GM12878 (cell line): ENCODE measurements at regions not wholly inside any gene's neighbourhood (a gene's known extent, or its start where the extent isn't known, plus 50 kb on each side); places are given as distances from the start of the nearest gene placed in this dataset.

Experiments
- FOXK2 ChIP-seq: fragments of 450-650 bp; IDR thresholded peaks from 2 replicates; pipeline ENCODE4 v1.6.1; 2017; ENCODE audit warnings: mild to moderate bottlenecking, moderate library complexity
- HDAC6 ChIP-seq: fragments of 200-600 bp; sonication (generic); IDR thresholded peaks from one replicate; pipeline ENCODE4 v1.8.0; 2017; ENCODE audit warnings: antibody characterized with exemption; ENCODE audit not compliant: unreplicated experiment
- IKZF1 ChIP-seq: fragments of 450-650 bp; conservative IDR thresholded peaks from 2 replicates; pipeline ENCODE4 v1.6.1; 2017; ENCODE audit warnings: antibody characterized with exemption, mild to moderate bottlenecking
- IRF3 ChIP-seq: fragments of 450-650 bp; IDR thresholded peaks from 2 replicates; pipeline ENCODE4 v1.6.1; 2014; ENCODE audit warnings: mild to moderate bottlenecking
- MEF2A ChIP-seq: IDR thresholded peaks from 2 replicates; pipeline ENCODE4 v1.6.1; 2011; ENCODE audit warnings: low read depth, mild to moderate bottlenecking, low read length, moderate library complexity; ENCODE audit not compliant: insufficient read depth
- PAX5 ChIP-seq: IDR thresholded peaks from 2 replicates; pipeline ENCODE4 v1.6.1; 2011; ENCODE audit warnings: low read depth, low read length, borderline replicate concordance
- ZBTB11 ChIP-seq: fragments of 450-650 bp; formaldehyde crosslinking; IDR thresholded peaks from 2 replicates; pipeline ENCODE4 v1.5.0; 2022; ENCODE audit warnings: mild to moderate bottlenecking, missing genetic modification characterization
- TF ChIP-seq, protein P1 (sequence below): fragments of 450-650 bp; IDR thresholded peaks from 2 replicates; pipeline ENCODE4 v1.6.1; 2016; ENCODE audit warnings: mild to moderate bottlenecking
- TF ChIP-seq, protein P2 (sequence below): fragments of 450-650 bp; IDR thresholded peaks from 2 replicates; pipeline ENCODE4 v1.6.1; 2017; ENCODE audit warnings: mild to moderate bottlenecking, moderate library complexity

GRCh38 chr22:22168190-22168940 is 76.2 kb upstream of the VPREB1 start (continued):
- TF ChIP-seq HDAC6 (no peak), IRF3 (no peak), MEF2A (no peak), IKZF1 (peak; percentile 62), FOXK2 (peak; percentile 85), PAX5 (no peak), ZBTB11 (CRISPR knock-in tag) (peak; percentile 49)
- TF ChIP-seq, protein P1, sequence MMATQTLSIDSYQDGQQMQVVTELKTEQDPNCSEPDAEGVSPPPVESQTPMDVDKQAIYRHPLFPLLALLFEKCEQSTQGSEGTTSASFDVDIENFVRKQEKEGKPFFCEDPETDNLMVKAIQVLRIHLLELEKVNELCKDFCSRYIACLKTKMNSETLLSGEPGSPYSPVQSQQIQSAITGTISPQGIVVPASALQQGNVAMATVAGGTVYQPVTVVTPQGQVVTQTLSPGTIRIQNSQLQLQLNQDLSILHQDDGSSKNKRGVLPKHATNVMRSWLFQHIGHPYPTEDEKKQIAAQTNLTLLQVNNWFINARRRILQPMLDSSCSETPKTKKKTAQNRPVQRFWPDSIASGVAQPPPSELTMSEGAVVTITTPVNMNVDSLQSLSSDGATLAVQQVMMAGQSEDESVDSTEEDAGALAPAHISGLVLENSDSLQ: peak; percentile 69
- TF ChIP-seq, protein P2, sequence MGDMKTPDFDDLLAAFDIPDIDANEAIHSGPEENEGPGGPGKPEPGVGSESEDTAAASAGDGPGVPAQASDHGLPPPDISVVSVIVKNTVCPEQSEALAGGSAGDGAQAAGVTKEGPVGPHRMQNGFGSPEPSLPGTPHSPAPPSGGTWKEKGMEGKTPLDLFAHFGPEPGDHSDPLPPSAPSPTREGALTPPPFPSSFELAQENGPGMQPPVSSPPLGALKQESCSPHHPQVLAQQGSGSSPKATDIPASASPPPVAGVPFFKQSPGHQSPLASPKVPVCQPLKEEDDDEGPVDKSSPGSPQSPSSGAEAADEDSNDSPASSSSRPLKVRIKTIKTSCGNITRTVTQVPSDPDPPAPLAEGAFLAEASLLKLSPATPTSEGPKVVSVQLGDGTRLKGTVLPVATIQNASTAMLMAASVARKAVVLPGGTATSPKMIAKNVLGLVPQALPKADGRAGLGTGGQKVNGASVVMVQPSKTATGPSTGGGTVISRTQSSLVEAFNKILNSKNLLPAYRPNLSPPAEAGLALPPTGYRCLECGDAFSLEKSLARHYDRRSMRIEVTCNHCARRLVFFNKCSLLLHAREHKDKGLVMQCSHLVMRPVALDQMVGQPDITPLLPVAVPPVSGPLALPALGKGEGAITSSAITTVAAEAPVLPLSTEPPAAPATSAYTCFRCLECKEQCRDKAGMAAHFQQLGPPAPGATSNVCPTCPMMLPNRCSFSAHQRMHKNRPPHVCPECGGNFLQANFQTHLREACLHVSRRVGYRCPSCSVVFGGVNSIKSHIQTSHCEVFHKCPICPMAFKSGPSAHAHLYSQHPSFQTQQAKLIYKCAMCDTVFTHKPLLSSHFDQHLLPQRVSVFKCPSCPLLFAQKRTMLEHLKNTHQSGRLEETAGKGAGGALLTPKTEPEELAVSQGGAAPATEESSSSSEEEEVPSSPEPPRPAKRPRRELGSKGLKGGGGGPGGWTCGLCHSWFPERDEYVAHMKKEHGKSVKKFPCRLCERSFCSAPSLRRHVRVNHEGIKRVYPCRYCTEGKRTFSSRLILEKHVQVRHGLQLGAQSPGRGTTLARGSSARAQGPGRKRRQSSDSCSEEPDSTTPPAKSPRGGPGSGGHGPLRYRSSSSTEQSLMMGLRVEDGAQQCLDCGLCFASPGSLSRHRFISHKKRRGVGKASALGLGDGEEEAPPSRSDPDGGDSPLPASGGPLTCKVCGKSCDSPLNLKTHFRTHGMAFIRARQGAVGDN: peak; percentile 49; the same call in 1 of the 2 replicates
